Activated CD4-positive, alpha-beta T cell treated with anti-CD3 and anti-CD28 coated beads, Interleukin-2, amount 10 ng/mL, durations not matched to agents 24 days and 14 days (primary cell): ENCODE measurements at regions not wholly inside any gene's neighbourhood (a gene's known extent, or its start where the extent isn't known, plus 50 kb on each side); places are given as distances from the start of the nearest gene placed in this dataset.
"Not testable (repeated sequence)": the region's sequence is repeated elsewhere in the genome, so short reads cannot be mapped to it uniquely, and the experiment has no call there.

Experiments used
- DNase-seq: peaks from one replicate; pipeline ENCODE4 v3.0.0; 2022
- H3K27ac Mint-ChIP-seq: one replicate; pipeline ENCODE4 v1.8.0; 2022; ENCODE audit warnings: mild to moderate bottlenecking, mixed read lengths
- H3K27me3 Mint-ChIP-seq: one replicate; pipeline ENCODE4 v1.8.0; 2022; ENCODE audit warnings: mixed read lengths
- H3K36me3 Mint-ChIP-seq: one replicate; pipeline ENCODE4 v1.8.0; 2022; ENCODE audit warnings: low read depth, mild to moderate bottlenecking, mixed read lengths
- H3K4me1 Mint-ChIP-seq: one replicate; pipeline ENCODE4 v1.8.0; 2021; ENCODE audit warnings: mixed read lengths
- H3K4me3 Mint-ChIP-seq: one replicate; pipeline ENCODE4 v1.8.0; 2022; ENCODE audit warnings: mild to moderate bottlenecking, moderate library complexity, mixed read lengths
- H3K9me3 Mint-ChIP-seq: one replicate; pipeline ENCODE4 v1.8.0; 2021; ENCODE audit warnings: mixed read lengths
- intact Hi-C: fragments of 100-400 bp; cut with micrococcal nuclease; formaldehyde crosslinking; loops from one replicate; pipeline ENCODE4 v1.15.1; 2023

DNA sequence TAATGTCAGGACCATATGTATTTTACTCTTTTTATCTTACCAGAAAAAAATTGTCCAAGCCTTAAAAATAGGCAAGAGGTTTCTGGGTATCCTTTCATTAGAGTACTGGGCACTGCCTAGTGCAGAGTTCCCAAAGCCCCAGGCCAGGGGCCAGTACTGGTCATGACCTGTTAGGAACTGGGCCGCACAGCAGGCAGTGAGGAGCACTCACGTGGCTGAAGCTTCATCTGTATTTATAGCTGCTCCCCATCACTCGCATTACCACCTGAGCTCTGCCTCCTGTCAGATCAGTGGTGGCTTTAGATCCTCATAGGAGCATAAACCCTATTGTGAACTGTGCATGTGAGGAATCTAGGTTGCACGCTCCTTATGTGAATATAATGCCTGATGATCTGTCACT, 632.9 kb downstream of the UTRN start:
- intact Hi-C loops: no loop called here
- Mint-ChIP-seq H3K27ac (no peak overlapping the region), H3K9me3 (no peaks in the 10 kb centered on the region), H3K27me3 (peaks cover 29% of the 10 kb centered on the region), H3K4me3 (no peak overlapping the region), H3K4me1 (peaks cover 4% of the 10 kb centered on the region), H3K36me3 (no peaks in the 10 kb centered on the region)
- DNase-seq: no peak

DNA sequence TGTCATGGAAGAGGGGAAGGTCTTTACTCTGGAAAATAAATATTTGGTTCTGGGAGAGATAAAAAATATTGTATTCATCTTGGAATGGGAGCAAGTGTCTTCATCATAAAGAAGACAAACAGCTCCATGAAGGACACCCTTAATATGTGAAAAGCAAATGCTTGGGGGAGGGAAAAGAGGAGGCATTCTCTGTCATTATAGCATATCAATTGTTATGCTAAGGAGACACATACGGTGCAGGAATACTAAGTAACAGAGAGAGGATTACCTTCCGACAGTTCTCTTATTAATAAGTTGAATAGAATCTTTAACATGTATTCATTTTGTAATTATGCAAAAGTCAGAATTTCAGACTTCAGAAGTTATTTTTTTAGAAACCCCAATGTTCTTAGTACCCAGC, 634.4 kb downstream of the UTRN start:
- Mint-ChIP-seq H3K4me3 (no peak overlapping the region), H3K27ac (no peak overlapping the region), H3K4me1 (peaks cover 4% of the 10 kb centered on the region), H3K27me3 (peaks cover 29% of the 10 kb centered on the region), H3K9me3 (no peaks in the 10 kb centered on the region), H3K36me3 (no peaks in the 10 kb centered on the region)
- intact Hi-C loops: no loop called here
- DNase-seq: no peak

DNA sequence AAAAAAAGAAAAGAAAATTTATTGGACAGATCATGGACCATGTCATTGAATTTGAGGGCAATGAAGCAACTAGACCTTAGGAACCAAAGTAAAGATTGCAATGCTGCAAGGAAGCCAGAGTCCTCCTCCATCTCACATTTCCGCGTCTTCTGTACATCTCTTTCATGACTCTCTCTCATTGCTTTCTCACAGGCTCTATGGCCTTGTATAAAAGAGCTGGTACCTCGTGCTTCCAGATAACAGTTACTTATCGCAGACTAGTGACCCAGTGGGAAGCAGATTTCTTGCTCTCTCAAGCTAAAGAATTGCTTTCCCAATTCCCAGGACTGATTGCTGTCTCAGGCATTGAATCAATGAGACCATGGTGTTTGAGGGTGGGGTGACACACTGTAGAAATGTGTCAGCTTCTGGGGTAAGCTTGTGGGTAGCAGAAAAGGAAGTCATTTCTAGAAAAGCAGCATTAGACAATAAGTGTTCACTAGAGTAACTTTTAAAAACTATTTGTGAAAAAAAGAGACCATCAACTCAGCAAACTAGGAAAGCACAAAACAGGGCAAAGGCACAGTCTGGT, 635.3 kb downstream of the UTRN start:
- Mint-ChIP-seq H3K27me3 (peaks cover 27% of the 10 kb centered on the region), H3K9me3 (no peaks in the 10 kb centered on the region), H3K4me1 (peaks cover 4% of the 10 kb centered on the region), H3K4me3 (no peak overlapping the region), H3K36me3 (no peaks in the 10 kb centered on the region), H3K27ac (no peak overlapping the region)
- no peak for DNase-seq
- intact Hi-C loops: no loop called here

DNA sequence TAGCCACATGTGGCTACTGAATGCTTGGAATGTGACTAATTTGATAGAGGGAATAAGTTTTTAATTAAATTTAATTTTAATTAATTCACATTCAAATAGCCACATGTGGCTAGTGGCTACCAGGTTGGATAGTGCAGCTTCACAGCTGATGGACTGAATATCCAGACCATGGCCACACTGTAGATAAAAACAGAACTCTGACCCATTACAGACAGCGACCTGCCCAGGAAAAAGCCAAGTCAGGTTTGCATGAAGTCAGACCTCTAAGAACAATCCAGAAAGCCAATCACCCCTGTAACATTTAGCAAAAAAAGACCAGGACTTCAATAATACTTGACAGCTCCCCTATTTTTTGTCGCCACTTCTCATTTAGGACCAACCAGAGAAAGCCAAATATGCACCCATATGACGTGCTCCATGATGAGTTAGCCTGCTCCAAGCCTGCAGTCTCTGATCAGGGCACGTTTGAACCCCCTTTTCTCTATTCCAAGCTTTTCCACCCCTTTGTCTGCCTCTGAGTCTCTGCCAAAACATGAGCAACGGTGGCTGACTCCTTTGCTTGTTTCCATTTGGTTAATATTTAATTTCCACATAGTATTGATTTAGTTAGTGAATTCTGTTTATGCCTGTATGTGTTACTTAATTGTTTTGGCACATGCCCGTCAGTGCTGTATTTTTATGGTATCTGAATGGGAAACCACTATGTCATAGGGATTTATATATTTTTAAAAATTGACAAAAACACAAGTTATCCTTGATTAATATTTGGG, 636.3 kb downstream of the UTRN start:
- Mint-ChIP-seq H3K4me1 (peaks cover 4% of the 10 kb centered on the region), H3K9me3 (no peaks in the 10 kb centered on the region), H3K36me3 (no peaks in the 10 kb centered on the region), H3K27me3 (peaks cover 22% of the 10 kb centered on the region), H3K4me3 (no peak overlapping the region), H3K27ac (no peak overlapping the region)
- no peak for DNase-seq
- intact Hi-C loops: no loop called here

DNA sequence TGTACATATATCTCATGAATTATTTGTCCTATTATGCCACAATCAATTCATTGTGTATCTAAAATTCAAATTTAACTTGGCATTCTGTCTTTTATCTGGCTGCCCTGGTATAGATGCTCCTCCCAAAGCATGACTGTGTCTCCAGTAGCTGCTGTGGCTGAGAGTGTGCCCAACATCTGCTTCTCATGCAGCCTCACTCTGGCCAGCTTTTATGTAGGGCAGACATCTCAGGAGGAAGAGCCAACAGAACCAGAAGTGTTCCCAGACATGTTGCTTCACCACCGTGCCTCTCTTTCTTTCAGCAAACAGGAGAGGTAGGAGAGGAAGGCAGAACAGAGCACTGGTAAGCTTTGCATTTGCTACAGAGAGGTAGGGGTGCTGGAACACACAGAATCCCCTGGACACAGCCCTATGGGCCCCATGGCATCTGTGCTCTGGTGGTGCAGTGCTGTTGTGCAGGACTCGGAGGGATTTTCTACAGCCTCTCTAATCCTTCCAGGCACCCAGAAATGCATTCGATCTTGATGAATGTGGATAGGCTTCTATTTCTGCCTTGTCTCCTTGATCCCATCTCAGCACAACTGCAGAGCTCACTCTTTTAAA, 637.1 kb downstream of the UTRN start:
- no peaks in the 10 kb centered on the region for H3K9me3 Mint-ChIP-seq
- peaks cover 4% of the 10 kb centered on the region for H3K4me1 Mint-ChIP-seq
- no peaks in the 10 kb centered on the region for H3K36me3 Mint-ChIP-seq
- peaks cover 16% of the 10 kb centered on the region for H3K27me3 Mint-ChIP-seq
- H3K27ac Mint-ChIP-seq: no peak overlapping the region
- no peak for DNase-seq
- no peak overlapping the region for H3K4me3 Mint-ChIP-seq
- intact Hi-C loops: no loop called here

DNA sequence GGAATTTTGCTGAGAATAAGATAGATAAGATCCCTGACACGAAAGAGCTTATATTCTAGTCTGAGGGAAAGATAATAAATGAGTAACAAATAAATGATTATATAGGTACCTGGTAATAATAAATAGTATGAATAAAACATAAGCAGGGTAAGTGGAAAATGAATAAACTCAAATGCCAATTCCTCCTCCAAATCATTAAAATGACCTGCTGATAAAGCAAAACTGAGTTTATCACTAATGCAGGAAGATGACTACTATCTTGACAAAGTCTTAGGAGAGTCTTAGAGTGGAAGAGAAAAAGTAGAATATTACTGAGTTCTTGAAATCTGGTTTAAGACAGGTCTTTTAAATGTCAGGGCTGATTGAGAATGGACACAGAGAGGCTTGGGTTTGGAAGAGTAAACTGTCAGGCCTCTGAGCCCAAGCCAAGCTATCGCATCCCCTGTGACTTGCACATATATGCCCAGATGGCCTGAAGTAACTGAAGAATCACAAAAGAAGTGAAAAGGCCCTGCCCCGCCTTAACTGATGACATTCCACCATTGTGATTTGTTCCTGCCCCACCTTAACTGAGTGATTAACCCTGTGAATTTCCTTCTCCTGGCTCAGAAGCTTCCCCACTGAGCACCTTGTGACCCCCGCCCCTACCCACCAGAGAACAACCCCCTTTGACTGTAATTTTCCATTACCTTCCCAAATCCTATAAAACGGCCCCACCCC, 637.8 kb downstream of the UTRN start:
- H3K27ac Mint-ChIP-seq, H3K4me1 Mint-ChIP-seq, intact Hi-C loops, H3K36me3 Mint-ChIP-seq, DNase-seq, H3K4me3 Mint-ChIP-seq, H3K9me3 Mint-ChIP-seq: not testable (repeated sequence)
- H3K27me3 Mint-ChIP-seq: peaks cover 14% of the 10 kb centered on the region

DNA sequence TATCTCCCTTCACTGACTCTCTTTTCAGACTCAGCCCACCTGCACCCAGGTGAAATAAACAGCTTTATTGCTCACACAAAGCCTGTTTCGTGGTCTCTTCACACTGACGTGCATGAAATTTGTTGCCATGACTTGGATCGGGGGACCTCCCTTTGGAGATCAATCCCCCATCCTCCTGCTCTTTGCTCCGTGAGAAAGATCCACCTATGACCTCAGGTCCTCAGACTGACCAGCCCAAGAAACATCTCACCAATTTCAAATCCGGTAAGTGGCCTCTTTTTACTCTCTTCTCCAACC, 638.3 kb downstream of the UTRN start:
- not testable (repeated sequence) for DNase-seq

DNA sequence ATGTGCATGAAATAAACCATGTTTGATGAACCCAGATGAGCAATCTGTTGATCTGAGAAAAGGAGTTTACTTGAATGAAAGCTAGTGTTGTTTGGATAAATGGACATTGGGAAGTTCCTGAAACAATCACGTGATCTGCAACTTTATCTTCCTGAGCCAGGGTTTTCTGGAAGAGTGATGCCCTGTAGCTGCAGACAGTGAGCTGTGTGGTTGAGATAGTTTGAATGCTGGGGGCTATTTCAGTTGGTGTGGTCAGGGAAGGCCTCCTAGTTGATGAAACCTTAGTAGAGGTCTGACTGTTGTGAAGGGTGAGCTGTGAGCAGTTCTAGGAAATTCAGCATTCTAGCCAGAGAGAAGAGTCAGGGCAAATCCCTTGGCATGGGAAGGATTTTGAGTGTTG, 643.7 kb downstream of the UTRN start:
- intact Hi-C loops: no loop called here
- Mint-ChIP-seq H3K36me3 (no peaks in the 10 kb centered on the region), H3K4me1 (peaks cover 2% of the 10 kb centered on the region), H3K4me3 (no peak overlapping the region), H3K27me3 (peaks cover 8% of the 10 kb centered on the region), H3K9me3 (no peaks in the 10 kb centered on the region), H3K27ac (no peak overlapping the region)
- no peak for DNase-seq

More for the DNA sequence above, 638.3 kb downstream of the UTRN start:
- H3K4me1 Mint-ChIP-seq, H3K27ac Mint-ChIP-seq, intact Hi-C loops, H3K4me3 Mint-ChIP-seq, H3K9me3 Mint-ChIP-seq, H3K36me3 Mint-ChIP-seq: not testable (repeated sequence)
- H3K27me3 Mint-ChIP-seq: peaks cover 14% of the 10 kb centered on the region

DNA sequence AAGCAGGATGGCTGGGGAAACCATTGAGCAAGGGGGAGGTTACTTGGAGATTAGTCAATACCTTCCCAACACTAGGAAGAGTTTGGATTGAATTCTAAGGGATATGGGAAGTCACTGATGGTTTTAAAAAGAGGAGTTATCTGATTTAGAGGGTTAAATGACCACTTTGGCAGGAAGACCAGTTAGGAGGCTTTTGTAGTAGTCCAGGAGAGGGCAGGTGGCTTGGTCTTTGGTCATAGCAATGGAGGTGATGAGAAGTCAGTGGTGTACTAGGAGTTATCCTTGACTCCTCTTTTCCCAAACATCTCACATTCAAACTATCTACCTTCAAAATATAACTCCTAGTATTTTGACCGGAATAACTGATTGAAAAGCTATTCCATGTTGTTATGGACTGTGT, 644.1 kb downstream of the UTRN start:
- no peak for DNase-seq

DNA sequence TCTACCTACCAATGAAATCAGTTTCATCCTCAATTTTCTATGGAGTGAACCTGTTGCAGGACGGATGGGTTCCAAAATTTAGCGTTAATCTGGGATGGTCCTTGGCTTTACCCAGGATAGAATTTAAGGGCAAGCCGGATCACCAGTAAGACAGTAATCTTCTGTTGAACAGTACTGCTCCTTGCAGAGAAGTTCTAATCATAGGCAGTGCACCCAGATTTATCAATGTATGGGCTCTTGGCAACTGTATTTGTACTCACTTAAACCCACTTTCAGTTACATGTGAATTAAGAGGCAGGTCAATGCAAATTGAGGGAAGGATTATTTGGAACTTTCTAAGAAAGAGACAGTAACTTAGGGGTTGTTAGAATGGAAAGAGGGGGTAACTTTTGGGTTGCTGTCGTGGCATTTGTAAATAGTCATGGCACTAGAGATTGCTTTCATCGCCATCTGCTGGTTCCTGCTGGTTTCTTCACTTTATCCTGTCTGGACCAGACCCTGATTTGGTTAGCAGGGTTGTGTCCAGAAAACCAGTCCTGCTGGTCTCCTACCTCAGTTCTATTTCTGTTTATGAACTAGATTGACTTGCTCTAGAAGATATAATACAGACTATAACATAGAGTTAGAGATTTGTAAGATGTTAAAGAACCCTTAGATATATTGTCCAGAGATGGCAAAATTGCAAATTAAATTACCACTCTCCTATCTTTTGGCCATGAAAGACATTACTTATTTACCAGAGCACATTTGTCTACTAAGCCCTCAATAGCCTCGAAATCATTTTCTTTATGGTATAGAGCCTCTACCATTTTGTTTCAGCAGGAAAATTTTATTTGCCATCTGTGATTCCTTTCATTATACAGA, 646.3 kb downstream of the UTRN start:
- Mint-ChIP-seq H3K9me3 (no peaks in the 10 kb centered on the region), H3K27me3 (peaks cover 20% of the 10 kb centered on the region), H3K27ac (no peak overlapping the region), H3K36me3 (peaks cover 2% of the 10 kb centered on the region), H3K4me3 (no peak overlapping the region), H3K4me1 (peaks cover 2% of the 10 kb centered on the region)
- DNase-seq: peak; percentile 82
- intact Hi-C loops: loop anchor here (1.0 kb wide), 1 partner anchor 346 kb away; no protein-coding TSS in a partner anchor

More for the DNA sequence above, 644.1 kb downstream of the UTRN start:
- Mint-ChIP-seq H3K36me3 (no peaks in the 10 kb centered on the region), H3K27ac (no peak overlapping the region), H3K27me3 (peaks cover 11% of the 10 kb centered on the region), H3K4me3 (no peak overlapping the region), H3K4me1 (peaks cover 2% of the 10 kb centered on the region), H3K9me3 (no peaks in the 10 kb centered on the region)
- intact Hi-C loops: no loop called here

DNA sequence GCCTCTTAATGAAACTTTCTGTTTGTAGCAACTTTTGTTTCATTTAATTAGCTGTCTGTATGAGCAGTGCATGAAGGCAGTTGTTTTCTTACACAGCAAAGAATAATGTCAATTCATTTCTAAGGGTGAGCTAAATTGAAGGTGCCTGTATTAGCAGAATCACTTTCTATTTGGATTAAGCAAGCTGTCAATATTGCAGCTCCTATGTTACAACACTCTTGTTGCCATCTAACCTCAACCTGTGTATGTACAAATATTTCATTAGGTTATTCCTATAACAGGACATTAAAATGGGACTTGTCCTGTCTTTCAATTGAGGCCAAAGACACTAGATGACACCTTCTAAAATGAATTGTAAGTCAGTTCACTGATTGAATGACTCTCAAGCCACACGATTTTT, 647.5 kb downstream of the UTRN start:
- intact Hi-C loops: no loop called here

DNA sequence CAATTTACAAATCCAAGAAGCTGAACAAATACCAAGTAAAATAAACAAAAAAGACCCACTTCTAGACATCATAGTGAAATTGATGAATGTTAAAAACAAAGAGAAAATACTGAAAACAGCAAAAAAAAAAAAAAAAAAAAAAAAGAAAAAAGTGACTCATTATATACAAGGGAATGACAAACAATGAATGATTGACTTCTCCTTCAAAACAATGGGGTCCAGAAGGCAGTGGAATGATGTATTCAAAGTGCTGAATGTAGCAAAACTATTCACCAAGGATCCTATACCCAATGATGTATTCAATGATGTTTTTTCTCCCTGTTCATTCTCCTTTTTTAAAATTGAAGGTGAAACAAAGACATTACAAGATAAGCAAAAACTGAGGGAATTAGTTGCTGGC, 650.0 kb downstream of the UTRN start:
- H3K27me3 Mint-ChIP-seq: peaks cover 18% of the 10 kb centered on the region
- intact Hi-C loops: no loop called here
- H3K36me3 Mint-ChIP-seq: peaks cover 2% of the 10 kb centered on the region
- H3K4me3 Mint-ChIP-seq: no peak overlapping the region
- peaks cover 2% of the 10 kb centered on the region for H3K4me1 Mint-ChIP-seq
- H3K9me3 Mint-ChIP-seq: no peaks in the 10 kb centered on the region
- no peak overlapping the region for H3K27ac Mint-ChIP-seq
- DNase-seq: no peak

More for the DNA sequence above, 647.5 kb downstream of the UTRN start:
- peaks cover 2% of the 10 kb centered on the region for H3K36me3 Mint-ChIP-seq
- peaks cover 20% of the 10 kb centered on the region for H3K27me3 Mint-ChIP-seq
- no peak overlapping the region for H3K4me3 Mint-ChIP-seq
- no peak overlapping the region for H3K27ac Mint-ChIP-seq
- no peaks in the 10 kb centered on the region for H3K9me3 Mint-ChIP-seq
- H3K4me1 Mint-ChIP-seq: peaks cover 2% of the 10 kb centered on the region
- no peak for DNase-seq

DNA sequence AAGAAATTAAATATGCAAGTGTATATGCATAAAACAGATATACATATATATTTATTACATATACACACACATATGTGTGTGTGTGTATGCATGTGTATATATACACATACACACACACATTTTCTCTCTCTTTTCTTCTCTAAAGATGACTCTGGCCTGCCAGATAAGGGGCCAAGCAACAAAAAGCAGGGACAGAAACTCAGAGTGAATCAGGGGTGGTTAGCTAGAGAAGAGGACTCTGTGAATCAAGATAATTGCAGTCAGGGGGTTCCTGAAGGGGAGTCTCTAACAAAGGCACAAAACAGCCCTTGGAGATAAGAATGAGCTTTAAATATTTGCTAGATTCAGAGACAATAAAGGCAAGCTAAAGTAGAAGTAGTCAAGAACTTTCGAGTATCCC, 650.5 kb downstream of the UTRN start:
- peaks cover 18% of the 10 kb centered on the region for H3K27me3 Mint-ChIP-seq
- DNase-seq: no peak
- H3K36me3 Mint-ChIP-seq: peaks cover 2% of the 10 kb centered on the region
- no peak overlapping the region for H3K27ac Mint-ChIP-seq
- H3K4me3 Mint-ChIP-seq: no peak overlapping the region
- H3K4me1 Mint-ChIP-seq: peaks cover 2% of the 10 kb centered on the region
- H3K9me3 Mint-ChIP-seq: no peaks in the 10 kb centered on the region
- intact Hi-C loops: no loop called here
